H1 (cell line): ENCODE measurements at regions not wholly inside any gene's neighbourhood (a gene's known extent, or its start where the extent isn't known, plus 50 kb on each side); places are given as distances from the start of the nearest gene placed in this dataset.
"Not testable (repeated sequence)": the region's sequence is repeated elsewhere in the genome, so short reads cannot be mapped to it uniquely, and the experiment has no call there.

Experiments
- BCL11A ChIP-seq, 2 experiments: IDR thresholded peaks; one replicate each; pipeline ENCODE4 v1.6.1; 2011; ENCODE audit warnings: low read depth in 2 of 2, low read length in 2 of 2, mild to moderate bottlenecking in 2 of 2
- BRCA1 ChIP-seq: IDR thresholded peaks from 2 replicates; pipeline ENCODE4 v1.6.1; 2012; ENCODE audit warnings: low read depth, low read length, improper control_type of control experiment
- CBX5 ChIP-seq: fragments of 300-800, 300-1000 bp; sonication (generic); IDR thresholded peaks from 2 replicates; pipeline ENCODE4 v1.7.1; 2016; ENCODE audit warnings: antibody characterized with exemption, low read length, low read depth
- CHD1 ChIP-seq: IDR thresholded peaks from 2 replicates; pipeline ENCODE4 v1.6.1; 2012; ENCODE audit warnings: low read depth, low read length, improper control_type of control experiment
- EP300 ChIP-seq, 2 experiments: IDR thresholded peaks; 1 replicate in 1 of 2; 2 replicates in 1 of 2; pipeline ENCODE4 v1.6.1; 2011 to 2012; ENCODE audit warnings: low read depth in 2 of 2, low read length in 2 of 2, mild to moderate bottlenecking in 2 of 2, borderline replicate concordance in 1 of 2, inconsistent platforms in 1 of 2, moderate library complexity in 1 of 2
- GABPA ChIP-seq: IDR thresholded peaks from 2 replicates; pipeline ENCODE4 v1.6.1; 2011; ENCODE audit warnings: mild to moderate bottlenecking, low read length, moderate library complexity, borderline replicate concordance; ENCODE audit not compliant: insufficient read depth
- HDAC6 ChIP-seq: IDR thresholded peaks from one replicate; pipeline ENCODE4 v1.7.1; 2012; ENCODE audit warnings: low read depth, mild to moderate bottlenecking, inconsistent platforms, low read length, moderate library complexity
- JUND ChIP-seq: IDR thresholded peaks from 2 replicates; pipeline ENCODE4 v1.6.1; 2011; ENCODE audit warnings: mild to moderate bottlenecking, improper control_type of control experiment, low read length
- MAFK ChIP-seq: IDR thresholded peaks from 2 replicates; pipeline ENCODE4 v1.6.1; 2012; ENCODE audit warnings: low read depth, mild to moderate bottlenecking, improper control_type of control experiment, low read length
- POLR2A ChIP-seq, 2 experiments: IDR thresholded peaks; 1 replicate in 1 of 2; 2 replicates in 1 of 2; pipeline ENCODE4 v1.6.1; 2011; ENCODE audit warnings: low read depth in 2 of 2, low read length in 2 of 2, mild to moderate bottlenecking in 2 of 2; ENCODE audit errors: control extremely low read depth in 1 of 2
- SP2 ChIP-seq: IDR thresholded peaks from 2 replicates; pipeline ENCODE4 v1.6.1; 2012; ENCODE audit warnings: mild to moderate bottlenecking, low read length, inconsistent platforms
- YY1 ChIP-seq: IDR thresholded peaks from 2 replicates; pipeline ENCODE4 v1.6.1; 2011; ENCODE audit warnings: low read depth, mild to moderate bottlenecking, low read length
- ZNF274 ChIP-seq: IDR thresholded peaks from 2 replicates; pipeline ENCODE4 v1.7.0; 2012; ENCODE audit warnings: low read length, borderline replicate concordance; ENCODE audit errors: extremely low read depth
- TF ChIP-seq, protein P1 (sequence below), 3 experiments: IDR thresholded peaks; 1 replicate in 2 of 3; 2 replicates in 1 of 3; pipeline versions ENCODE4 v1.5.1 to v1.6.1; 2011; ENCODE audit warnings: low read length in 3 of 3, mild to moderate bottlenecking in 3 of 3, inconsistent platforms in 2 of 3, low read depth in 1 of 3, moderate library complexity in 1 of 3; ENCODE audit not compliant: insufficient read depth in 1 of 3; ENCODE audit errors: control extremely low read depth in 1 of 3

DNA sequence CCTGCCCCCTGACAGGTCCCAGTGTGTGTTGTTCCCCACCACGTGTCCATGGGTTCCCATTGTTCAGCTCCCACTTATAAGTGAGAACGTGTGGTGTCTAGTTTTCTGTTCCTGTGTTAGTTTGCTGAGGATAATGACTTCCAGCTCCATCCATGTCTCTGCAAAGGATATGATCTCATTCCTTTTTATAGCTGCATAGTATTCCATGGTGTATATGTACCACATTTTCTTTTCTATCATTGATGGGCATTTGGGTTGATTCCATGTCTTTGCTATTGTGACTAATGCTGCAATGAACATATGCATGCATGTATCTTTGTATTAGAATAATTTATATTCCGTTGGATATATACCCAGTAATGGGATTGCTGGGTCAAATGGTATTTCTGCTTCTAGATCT lies 108.0 kb upstream of the KCNK1 start:
- TF ChIP-seq, protein P1, sequence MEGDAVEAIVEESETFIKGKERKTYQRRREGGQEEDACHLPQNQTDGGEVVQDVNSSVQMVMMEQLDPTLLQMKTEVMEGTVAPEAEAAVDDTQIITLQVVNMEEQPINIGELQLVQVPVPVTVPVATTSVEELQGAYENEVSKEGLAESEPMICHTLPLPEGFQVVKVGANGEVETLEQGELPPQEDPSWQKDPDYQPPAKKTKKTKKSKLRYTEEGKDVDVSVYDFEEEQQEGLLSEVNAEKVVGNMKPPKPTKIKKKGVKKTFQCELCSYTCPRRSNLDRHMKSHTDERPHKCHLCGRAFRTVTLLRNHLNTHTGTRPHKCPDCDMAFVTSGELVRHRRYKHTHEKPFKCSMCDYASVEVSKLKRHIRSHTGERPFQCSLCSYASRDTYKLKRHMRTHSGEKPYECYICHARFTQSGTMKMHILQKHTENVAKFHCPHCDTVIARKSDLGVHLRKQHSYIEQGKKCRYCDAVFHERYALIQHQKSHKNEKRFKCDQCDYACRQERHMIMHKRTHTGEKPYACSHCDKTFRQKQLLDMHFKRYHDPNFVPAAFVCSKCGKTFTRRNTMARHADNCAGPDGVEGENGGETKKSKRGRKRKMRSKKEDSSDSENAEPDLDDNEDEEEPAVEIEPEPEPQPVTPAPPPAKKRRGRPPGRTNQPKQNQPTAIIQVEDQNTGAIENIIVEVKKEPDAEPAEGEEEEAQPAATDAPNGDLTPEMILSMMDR (IDR thresholded peaks at IDR 0.05; ENCODE audit: control extremely low read depth in 1 of 3, insufficient read depth in 1 of 3, low read depth in 1 of 3, low read length in 3 of 3), result not testable (repeated sequence)
- TF ChIP-seq CBX5; HDAC6; BRCA1; GABPA; YY1; BCL11A (IDR thresholded peaks at IDR 0.05; ENCODE audit: low read depth in 2 of 2, low read length in 2 of 2); JUND; POLR2A (IDR thresholded peaks at IDR 0.05; ENCODE audit: control extremely low read depth in 1 of 2, low read depth in 2 of 2, low read length in 2 of 2); CHD1; MAFK; EP300 (IDR thresholded peaks at IDR 0.05; ENCODE audit: borderline replicate concordance in 1 of 2, low read depth in 2 of 2, low read length in 2 of 2); ZNF274; SP2: not testable (repeated sequence)
